ENCODE measurements at regions not wholly inside any gene's neighbourhood (a gene's known extent, or its start where the extent isn't known, plus 50 kb on each side); places are given as distances from the start of the nearest gene placed in this dataset.

- TF ChIP-seq SRF (IDR thresholded peaks at IDR 0.05; ENCODE audit: low read depth) (no peak), CTCF (IDR thresholded peaks at IDR 0.05 in 2 of 3, conservative IDR thresholded peaks at IDR 0.05 in 1 of 3; ENCODE audit: borderline replicate concordance in 1 of 3, insufficient read depth in 1 of 3, low read depth in 2 of 3, low read length in 2 of 3) (no peak)
Observed at GRCh38 chr2:101534149-101534611, 59.3 kb upstream of the RFX8 start.

All from HCT116 (cell line).